Heart left ventricle (tissue), 13 donors: ENCODE measurements at regions not wholly inside any gene's neighbourhood (a gene's known extent, or its start where the extent isn't known, plus 50 kb on each side); places are given as distances from the start of the nearest gene placed in this dataset.

ENCODE experiments used
- POLR2A ChIP-seq, 2 donors: fragments of 450-650 bp; IDR thresholded peaks; one replicate each; pipeline ENCODE4 v1.6.1; 2017; ENCODE audit warnings: antibody characterized with exemption in 2 of 2, mild to moderate bottlenecking in 2 of 2, moderate library complexity in 2 of 2
- TF ChIP-seq, protein P1 (sequence below), 12 donors: fragments of 200-600 bp; sonication (generic) in 4 of 12; IDR thresholded peaks; one replicate each; pipeline versions ENCODE4 v1.5.0 to v1.8.0; 2018 to 2022; ENCODE audit warnings: antibody characterized with exemption in 12 of 12, mild to moderate bottlenecking in 5 of 12
- donor health status: ischemic (EF 13 %, LVEDD 7.1; RV severe dilation, severe dysfunction).
- donor health status: DM: no; HTN: yes; CAD: no.
- donor health status: DM: no; HTN: no; CAD: no.
- donor health status: ischemic (EF 25% LVEDD 6.9; RV normal size, moderate dysfunction).
- donor health status: ischemic (EF 25% LVEDD 5.7; RV mildly dilated, moderate dysfunction).
- donor health status: ischemic (EF 35%, LVEDD 5.7; RV mildly dilated, moderate dysfunction).
- donor health status: nonischemic (EF 11% LVEDD 7.7; RV severe dilation, severe dysfunction).
- donor health status: DM: yes; HTN: yes; CAD: no.
- donor health status: PGD.
- donor health status: ischemic (EF 29% LVEDD 5.4; RV normal size, mild dysfunction).
- donor health status: nonischemic (EF 23%, LVEDD 6.1; RV moderate dilation, normal function).

DNA sequence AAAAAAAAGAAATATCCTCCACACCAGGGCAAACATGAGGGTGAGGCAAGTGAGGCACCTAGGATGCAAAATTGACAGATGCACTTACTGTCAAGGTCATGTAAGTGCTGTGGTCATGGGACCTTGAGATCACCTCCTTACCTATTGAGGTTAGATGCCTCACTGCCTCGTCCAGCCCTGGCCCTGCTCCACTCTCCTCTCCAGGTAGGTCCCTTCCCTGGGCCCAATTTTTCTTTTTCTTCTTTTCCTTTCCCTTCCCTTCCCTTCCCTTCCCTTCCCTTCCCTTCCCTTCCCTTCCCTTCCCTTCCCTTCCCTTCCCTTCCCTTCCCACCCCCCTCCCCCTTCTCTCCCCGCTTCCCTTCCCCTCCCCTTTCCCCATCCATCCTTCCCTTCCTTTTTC, 71.1 kb upstream of the DLG1 start:
- no peak for TF ChIP-seq POLR2A (IDR thresholded peaks at IDR 0.05)
- TF ChIP-seq, protein P1, sequence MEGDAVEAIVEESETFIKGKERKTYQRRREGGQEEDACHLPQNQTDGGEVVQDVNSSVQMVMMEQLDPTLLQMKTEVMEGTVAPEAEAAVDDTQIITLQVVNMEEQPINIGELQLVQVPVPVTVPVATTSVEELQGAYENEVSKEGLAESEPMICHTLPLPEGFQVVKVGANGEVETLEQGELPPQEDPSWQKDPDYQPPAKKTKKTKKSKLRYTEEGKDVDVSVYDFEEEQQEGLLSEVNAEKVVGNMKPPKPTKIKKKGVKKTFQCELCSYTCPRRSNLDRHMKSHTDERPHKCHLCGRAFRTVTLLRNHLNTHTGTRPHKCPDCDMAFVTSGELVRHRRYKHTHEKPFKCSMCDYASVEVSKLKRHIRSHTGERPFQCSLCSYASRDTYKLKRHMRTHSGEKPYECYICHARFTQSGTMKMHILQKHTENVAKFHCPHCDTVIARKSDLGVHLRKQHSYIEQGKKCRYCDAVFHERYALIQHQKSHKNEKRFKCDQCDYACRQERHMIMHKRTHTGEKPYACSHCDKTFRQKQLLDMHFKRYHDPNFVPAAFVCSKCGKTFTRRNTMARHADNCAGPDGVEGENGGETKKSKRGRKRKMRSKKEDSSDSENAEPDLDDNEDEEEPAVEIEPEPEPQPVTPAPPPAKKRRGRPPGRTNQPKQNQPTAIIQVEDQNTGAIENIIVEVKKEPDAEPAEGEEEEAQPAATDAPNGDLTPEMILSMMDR (IDR thresholded peaks at IDR 0.05), result no peak
